ENCODE measurements at regions not wholly inside any gene's neighbourhood (a gene's known extent, or its start where the extent isn't known, plus 50 kb on each side); places are given as distances from the start of the nearest gene placed in this dataset.

GRCh38 chr3:26827169-26827568 is 204.6 kb downstream of the LRRC3B start:
- Histone ChIP-seq H3K56ac (ENCODE audit: low read length) (no peak overlapping the region), H3K4ac (ENCODE audit: low read depth, low read length) (no peak overlapping the region), H3K4me3 (ENCODE audit: low read length) (no peak overlapping the region), H4K8ac (ENCODE audit: low read depth, low read length) (no peak overlapping the region), H3K18ac (ENCODE audit: low read length) (no peak overlapping the region), H3K4me1 (ENCODE audit: control insufficient read depth, low read depth, low read length) (no peaks in the 10 kb centered on the region), H2BK120ac (ENCODE audit: low read depth, low read length) (no peak overlapping the region), H3K9ac (ENCODE audit: low read length) (no peak overlapping the region), H3K36me3 (ENCODE audit: control insufficient read depth, insufficient read depth, low read length) (no peaks in the 10 kb centered on the region), H3K27me3 (ENCODE audit: insufficient read depth, low read length, poor library complexity) (no peaks in the 10 kb centered on the region), H3K27ac (ENCODE audit: low read depth, low read length) (no peak overlapping the region), H3K4me2 (ENCODE audit: low read length) (no peak overlapping the region), H2AK5ac (ENCODE audit: low read length) (no peak overlapping the region), H2BK15ac (replicated peaks; ENCODE audit: low read depth) (no peak overlapping the region), H3K79me2 (ENCODE audit: control insufficient read depth, insufficient read depth, low read length) (no peaks in the 10 kb centered on the region), H3K23ac (ENCODE audit: low read length) (no peak overlapping the region), H2BK5ac (ENCODE audit: low read length) (no peak overlapping the region), H3K79me1 (ENCODE audit: low read length) (no peaks in the 10 kb centered on the region), H4K5ac (ENCODE audit: low read length) (no peak overlapping the region)
- no peak for DNase-seq
- WGBS (ENCODE audit: extremely low coverage, insufficient coverage, low lambda C conversion rate) = no CpG with 5 or more reads among the region's 1 CpG

GRCh38 chr3:26838026-26838425 is 215.5 kb downstream of the LRRC3B start:
- Histone ChIP-seq H3K27me3 (ENCODE audit: insufficient read depth, low read length, poor library complexity) (no peaks in the 10 kb centered on the region), H3K4me2 (ENCODE audit: low read length) (no peak overlapping the region), H3K9ac (ENCODE audit: low read length) (no peak overlapping the region), H3K4me1 (ENCODE audit: control insufficient read depth, low read depth, low read length) (no peaks in the 10 kb centered on the region), H2BK120ac (ENCODE audit: low read depth, low read length) (no peak overlapping the region), H4K8ac (ENCODE audit: low read depth, low read length) (no peak overlapping the region), H3K4me3 (ENCODE audit: low read length) (no peak overlapping the region), H2AK5ac (ENCODE audit: low read length) (no peak overlapping the region), H3K27ac (ENCODE audit: low read depth, low read length) (no peak overlapping the region), H3K4ac (ENCODE audit: low read depth, low read length) (no peak overlapping the region), H2BK5ac (ENCODE audit: low read length) (no peak overlapping the region), H3K56ac (ENCODE audit: low read length) (no peak overlapping the region), H3K79me1 (ENCODE audit: low read length) (no peaks in the 10 kb centered on the region), H3K36me3 (ENCODE audit: control insufficient read depth, insufficient read depth, low read length) (no peaks in the 10 kb centered on the region), H3K79me2 (ENCODE audit: control insufficient read depth, insufficient read depth, low read length) (no peaks in the 10 kb centered on the region), H3K23ac (ENCODE audit: low read length) (no peak overlapping the region), H4K5ac (ENCODE audit: low read length) (no peak overlapping the region), H2BK15ac (replicated peaks; ENCODE audit: low read depth) (no peak overlapping the region), H3K18ac (ENCODE audit: low read length) (no peak overlapping the region)
- DNase-seq = no peak
- WGBS (ENCODE audit: extremely low coverage, insufficient coverage, low lambda C conversion rate) = no CpG with 5 or more reads among the region's 4 CpGs

GRCh38 chr3:26839001-26839400 is 216.4 kb downstream of the LRRC3B start:
- Histone ChIP-seq H3K27me3 (ENCODE audit: insufficient read depth, low read length, poor library complexity) (no peaks in the 10 kb centered on the region), H4K5ac (ENCODE audit: low read length) (no peak overlapping the region), H3K79me1 (ENCODE audit: low read length) (no peaks in the 10 kb centered on the region), H3K4me3 (ENCODE audit: low read length) (no peak overlapping the region), H3K9ac (ENCODE audit: low read length) (no peak overlapping the region), H3K27ac (ENCODE audit: low read depth, low read length) (no peak overlapping the region), H2BK120ac (ENCODE audit: low read depth, low read length) (no peak overlapping the region), H3K36me3 (ENCODE audit: control insufficient read depth, insufficient read depth, low read length) (no peaks in the 10 kb centered on the region), H3K4me2 (ENCODE audit: low read length) (no peak overlapping the region), H3K4me1 (ENCODE audit: control insufficient read depth, low read depth, low read length) (no peaks in the 10 kb centered on the region), H3K56ac (ENCODE audit: low read length) (no peak overlapping the region), H3K79me2 (ENCODE audit: control insufficient read depth, insufficient read depth, low read length) (no peaks in the 10 kb centered on the region), H3K23ac (ENCODE audit: low read length) (no peak overlapping the region), H3K4ac (ENCODE audit: low read depth, low read length) (no peak overlapping the region), H2AK5ac (ENCODE audit: low read length) (no peak overlapping the region), H2BK15ac (replicated peaks; ENCODE audit: low read depth) (no peak overlapping the region), H4K8ac (ENCODE audit: low read depth, low read length) (no peak overlapping the region), H3K18ac (ENCODE audit: low read length) (no peak overlapping the region), H2BK5ac (ENCODE audit: low read length) (no peak overlapping the region)
- no CpG with 5 or more reads among the region's 1 CpG for WGBS (ENCODE audit: extremely low coverage, insufficient coverage, low lambda C conversion rate)
- DNase-seq = no peak

- Histone ChIP-seq H4K8ac (ENCODE audit: low read depth, low read length) (no peak overlapping the region), H2BK5ac (ENCODE audit: low read length) (no peak overlapping the region), H2AK5ac (ENCODE audit: low read length) (no peak overlapping the region), H3K4me2 (ENCODE audit: low read length) (no peak overlapping the region), H3K27ac (ENCODE audit: low read depth, low read length) (no peak overlapping the region), H3K4ac (ENCODE audit: low read depth, low read length) (no peak overlapping the region), H4K5ac (ENCODE audit: low read length) (no peak overlapping the region), H3K36me3 (ENCODE audit: control insufficient read depth, insufficient read depth, low read length) (no peaks in the 10 kb centered on the region), H3K27me3 (ENCODE audit: insufficient read depth, low read length, poor library complexity) (no peaks in the 10 kb centered on the region), H3K4me3 (ENCODE audit: low read length) (no peak overlapping the region), H3K79me2 (ENCODE audit: control insufficient read depth, insufficient read depth, low read length) (no peaks in the 10 kb centered on the region), H2BK120ac (ENCODE audit: low read depth, low read length) (no peak overlapping the region), H3K9ac (ENCODE audit: low read length) (no peak overlapping the region), H3K4me1 (ENCODE audit: control insufficient read depth, low read depth, low read length) (no peaks in the 10 kb centered on the region), H2BK15ac (replicated peaks; ENCODE audit: low read depth) (no peak overlapping the region), H3K23ac (ENCODE audit: low read length) (no peak overlapping the region), H3K79me1 (ENCODE audit: low read length) (no peaks in the 10 kb centered on the region), H3K56ac (ENCODE audit: low read length) (no peak overlapping the region), H3K18ac (ENCODE audit: low read length) (no peak overlapping the region)
- DNase-seq = peak; percentile 23
- no CpG with 5 or more reads among the region's 1 CpG for WGBS (ENCODE audit: extremely low coverage, insufficient coverage, low lambda C conversion rate)
Observed at GRCh38 chr3:26840272-26840870, 217.8 kb downstream of the LRRC3B start.

- no peaks in the 10 kb centered on the region for H3K79me1 ChIP-seq (ENCODE audit: low read length)
Observed at GRCh38 chr3:26845194-26845593, 222.6 kb downstream of the LRRC3B start.

GRCh38 chr3:26847680-26848079 is 225.1 kb downstream of the LRRC3B start:
- Histone ChIP-seq H2BK120ac (ENCODE audit: low read depth, low read length) (no peak overlapping the region), H3K56ac (ENCODE audit: low read length) (no peak overlapping the region), H3K79me2 (ENCODE audit: control insufficient read depth, insufficient read depth, low read length) (no peaks in the 10 kb centered on the region), H3K4me1 (ENCODE audit: control insufficient read depth, low read depth, low read length) (no peaks in the 10 kb centered on the region), H3K23ac (ENCODE audit: low read length) (no peak overlapping the region), H2AK5ac (ENCODE audit: low read length) (no peak overlapping the region), H4K5ac (ENCODE audit: low read length) (no peak overlapping the region), H4K8ac (ENCODE audit: low read depth, low read length) (no peak overlapping the region), H3K36me3 (ENCODE audit: control insufficient read depth, insufficient read depth, low read length) (no peaks in the 10 kb centered on the region), H3K9ac (ENCODE audit: low read length) (no peak overlapping the region), H2BK5ac (ENCODE audit: low read length) (no peak overlapping the region), H3K4me2 (ENCODE audit: low read length) (no peak overlapping the region), H3K18ac (ENCODE audit: low read length) (no peak overlapping the region), H3K79me1 (ENCODE audit: low read length) (no peaks in the 10 kb centered on the region), H3K27me3 (ENCODE audit: insufficient read depth, low read length, poor library complexity) (no peaks in the 10 kb centered on the region), H3K4me3 (ENCODE audit: low read length) (no peak overlapping the region), H3K27ac (ENCODE audit: low read depth, low read length) (no peak overlapping the region), H3K4ac (ENCODE audit: low read depth, low read length) (no peak overlapping the region), H2BK15ac (replicated peaks; ENCODE audit: low read depth) (no peak overlapping the region)
- DNase-seq = no peak

More at GRCh38 chr3:26845194-26845593, 222.6 kb downstream of the LRRC3B start:
- H4K8ac ChIP-seq (ENCODE audit: low read depth, low read length) = no peak overlapping the region
- no peak overlapping the region for H3K27ac ChIP-seq (ENCODE audit: low read depth, low read length)
- H2BK15ac ChIP-seq (replicated peaks; ENCODE audit: low read depth) = no peak overlapping the region
- H2BK5ac ChIP-seq (ENCODE audit: low read length) = no peak overlapping the region
- H3K4me3 ChIP-seq (ENCODE audit: low read length) = no peak overlapping the region
- DNase-seq = no peak
- H3K4me2 ChIP-seq (ENCODE audit: low read length) = no peak overlapping the region
- H2BK120ac ChIP-seq (ENCODE audit: low read depth, low read length) = no peak overlapping the region
- no peaks in the 10 kb centered on the region for H3K27me3 ChIP-seq (ENCODE audit: insufficient read depth, low read length, poor library complexity)
- H3K79me2 ChIP-seq (ENCODE audit: control insufficient read depth, insufficient read depth, low read length) = no peaks in the 10 kb centered on the region
- no peak overlapping the region for H4K5ac ChIP-seq (ENCODE audit: low read length)
- no peak overlapping the region for H3K23ac ChIP-seq (ENCODE audit: low read length)
- H3K18ac ChIP-seq (ENCODE audit: low read length) = no peak overlapping the region
- H2AK5ac ChIP-seq (ENCODE audit: low read length) = no peak overlapping the region
- H3K36me3 ChIP-seq (ENCODE audit: control insufficient read depth, insufficient read depth, low read length) = no peaks in the 10 kb centered on the region
- no peak overlapping the region for H3K9ac ChIP-seq (ENCODE audit: low read length)
- no peak overlapping the region for H3K56ac ChIP-seq (ENCODE audit: low read length)
- no peak overlapping the region for H3K4ac ChIP-seq (ENCODE audit: low read depth, low read length)
- no peaks in the 10 kb centered on the region for H3K4me1 ChIP-seq (ENCODE audit: control insufficient read depth, low read depth, low read length)
- no CpG with 5 or more reads among the region's 3 CpGs for WGBS (ENCODE audit: extremely low coverage, insufficient coverage, low lambda C conversion rate)

Measured in mesendoderm (in vitro differentiated cells).